HS-5 (cell line): ENCODE measurements at regions not wholly inside any gene's neighbourhood (a gene's known extent, or its start where the extent isn't known, plus 50 kb on each side); places are given as distances from the start of the nearest gene placed in this dataset.
"Not testable (repeated sequence)": the region's sequence is repeated elsewhere in the genome, so short reads cannot be mapped to it uniquely, and the experiment has no call there.

Experiments
- DNase-seq: peaks from one replicate; pipeline ENCODE4 v3.0.0-alpha.2; 2012; ENCODE audit warnings: low read depth

DNA sequence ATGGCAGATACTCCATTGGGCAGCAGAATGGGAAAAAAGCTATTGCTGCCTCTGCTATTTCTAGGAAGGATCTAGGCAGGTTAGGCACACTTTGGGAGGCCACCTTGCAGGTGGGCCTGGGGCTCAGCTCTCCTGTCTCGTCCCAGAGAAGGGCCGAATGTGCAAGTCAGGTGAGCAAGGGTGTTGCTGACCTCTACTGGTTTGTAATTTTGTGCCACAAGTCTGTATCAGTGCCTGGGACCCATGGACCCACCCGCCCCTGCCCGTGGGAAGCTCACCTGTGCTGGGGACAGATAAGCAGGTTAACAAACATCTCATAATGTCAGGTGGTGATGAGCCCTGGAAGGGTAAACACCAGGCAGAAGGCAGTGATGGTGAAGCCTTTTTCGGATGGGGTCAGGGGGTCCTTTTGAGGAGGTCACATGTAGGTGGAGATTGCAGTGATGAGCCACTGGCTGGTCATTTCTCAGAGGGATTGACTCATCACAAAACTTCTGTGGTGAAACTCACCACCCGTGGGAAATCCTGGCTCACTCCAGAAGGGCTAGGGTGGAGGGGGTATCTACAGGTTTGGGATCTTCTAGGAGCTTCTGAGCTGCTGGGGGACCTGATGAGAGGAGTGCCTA, 161.3 kb downstream of the KLF13 start:
- DNase-seq: no peak

DNA sequence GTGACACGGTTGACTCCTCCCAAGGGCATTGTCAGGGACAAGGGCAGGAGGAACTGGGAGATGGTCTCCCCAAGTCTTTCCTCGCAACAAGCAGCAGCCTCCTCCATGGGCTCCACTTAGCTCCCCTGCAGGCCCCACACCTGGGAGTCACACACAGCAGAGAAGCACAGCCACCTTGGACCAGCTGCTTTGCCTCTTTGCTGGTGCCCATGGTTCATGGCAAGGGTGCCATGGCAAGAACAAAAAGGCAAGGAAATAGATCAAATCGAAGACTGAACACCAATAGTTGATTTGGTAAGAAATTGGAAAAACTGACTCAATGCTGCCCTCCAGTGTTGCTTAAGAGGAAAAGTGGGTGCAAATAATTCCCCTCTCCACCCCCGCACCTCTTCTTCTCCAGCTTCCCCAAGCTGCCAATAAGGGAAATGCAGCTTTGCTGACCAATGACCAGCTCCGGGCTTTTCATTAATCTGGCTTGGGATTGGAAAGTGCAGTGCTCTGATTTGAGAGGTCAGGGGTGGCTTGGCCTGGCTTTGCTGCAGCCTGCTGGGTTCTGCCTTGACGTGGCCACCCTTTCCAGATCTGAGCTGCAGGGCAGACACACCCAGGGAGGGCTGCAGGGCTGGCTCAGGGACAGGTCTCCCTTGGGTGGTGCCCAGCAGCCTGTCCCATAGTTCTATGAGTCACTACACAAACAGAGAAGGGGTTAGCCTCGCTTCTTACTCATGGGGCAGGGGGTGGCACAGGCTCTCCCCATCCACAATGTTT, 162.0 kb downstream of the KLF13 start:
- peak; percentile 72 for DNase-seq

DNA sequence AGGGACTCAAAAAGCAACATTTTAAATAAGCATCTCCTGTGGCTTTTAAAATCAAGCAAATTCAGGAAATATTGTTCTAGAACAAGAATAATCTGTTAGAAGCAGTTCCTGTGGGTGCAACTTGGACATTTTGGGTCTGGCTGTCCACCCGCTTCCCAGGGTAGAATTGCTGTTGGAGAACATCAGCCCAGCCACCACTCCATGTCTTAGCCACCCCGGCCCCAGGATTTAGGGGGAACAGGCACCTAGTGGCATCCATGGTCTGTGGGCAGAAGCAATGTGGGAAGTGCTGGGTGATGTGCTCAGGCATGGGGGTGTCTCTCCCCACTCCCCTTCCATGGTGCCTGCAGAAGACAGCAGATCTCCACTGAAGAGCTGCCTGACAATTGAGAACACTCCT, 162.6 kb downstream of the KLF13 start:
- DNase-seq: no peak

GRCh38 chr15:31489801-31490646, 163.4 kb downstream of the KLF13 start:
- no peak for DNase-seq

- no peak for DNase-seq
These were observed 168.2 kb downstream of the KLF13 start for GRCh38 chr15:31494786-31495185.

DNA sequence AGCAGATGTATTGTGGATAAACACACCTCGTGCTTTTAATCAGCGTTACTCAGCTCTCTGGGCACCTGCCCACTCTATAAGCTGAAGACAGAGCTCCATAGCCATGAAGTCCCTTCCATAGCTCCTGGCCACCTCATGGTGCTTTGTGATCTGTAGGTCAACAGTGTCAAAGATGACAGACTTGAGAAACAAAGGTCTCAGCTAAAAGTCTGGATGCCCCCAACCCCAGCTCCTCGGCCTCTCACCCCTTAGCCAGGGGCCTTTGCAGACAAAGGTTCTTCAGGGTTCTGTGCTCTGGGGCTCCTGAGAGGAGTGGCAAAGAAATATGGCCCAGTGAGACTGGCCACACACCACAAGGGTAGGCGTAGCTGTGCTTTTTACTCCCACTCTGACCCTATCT, 168.6 kb downstream of the KLF13 start:
- DNase-seq: no peak

- DNase-seq: no peak
These were observed 171.2 kb downstream of the KLF13 start for GRCh38 chr15:31497838-31498237.

- no peak for DNase-seq
These were observed 171.7 kb downstream of the KLF13 start for GRCh38 chr15:31498329-31498728.

- DNase-seq: no peak
These were observed 172.1 kb downstream of the KLF13 start for GRCh38 chr15:31498756-31499155.

GRCh38 chr15:31499236-31499952, 172.8 kb downstream of the KLF13 start:
- no peak for DNase-seq

GRCh38 chr15:31499953-31500765, 173.5 kb downstream of the KLF13 start:
- DNase-seq: no peak

- DNase-seq: no peak
These were observed 174.3 kb downstream of the KLF13 start for GRCh38 chr15:31500766-31501449.

DNA sequence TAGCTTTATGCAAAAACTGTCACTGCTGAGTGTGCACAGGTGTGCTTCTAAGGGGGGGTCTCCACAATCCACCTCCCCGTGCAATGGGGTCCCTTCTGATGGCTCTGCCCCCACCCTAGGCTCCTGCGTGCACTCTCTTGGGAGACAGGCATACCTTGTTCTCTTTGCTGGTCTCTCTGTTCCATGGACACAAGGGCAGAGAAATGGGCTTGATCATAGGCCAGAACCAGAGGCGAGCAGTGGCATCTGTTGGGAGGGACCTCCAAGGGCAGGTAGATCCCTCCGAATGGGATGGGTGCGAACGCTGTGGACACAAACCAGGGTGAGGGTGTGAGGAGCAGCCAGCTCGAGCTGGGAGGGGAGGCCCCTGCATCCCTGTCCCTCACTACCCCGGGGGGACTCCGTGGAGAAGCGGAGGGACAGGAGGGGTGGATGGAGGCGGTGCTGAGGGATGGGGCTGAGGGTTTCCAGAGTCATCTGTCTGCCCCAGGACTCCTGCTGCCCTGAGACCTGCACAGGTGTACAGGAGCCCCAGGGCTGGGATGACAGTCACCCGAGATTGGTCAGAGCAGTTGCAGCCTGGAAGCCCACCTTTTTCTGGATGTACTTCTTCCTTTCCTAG, 175.0 kb downstream of the KLF13 start:
- DNase-seq: no peak

DNA sequence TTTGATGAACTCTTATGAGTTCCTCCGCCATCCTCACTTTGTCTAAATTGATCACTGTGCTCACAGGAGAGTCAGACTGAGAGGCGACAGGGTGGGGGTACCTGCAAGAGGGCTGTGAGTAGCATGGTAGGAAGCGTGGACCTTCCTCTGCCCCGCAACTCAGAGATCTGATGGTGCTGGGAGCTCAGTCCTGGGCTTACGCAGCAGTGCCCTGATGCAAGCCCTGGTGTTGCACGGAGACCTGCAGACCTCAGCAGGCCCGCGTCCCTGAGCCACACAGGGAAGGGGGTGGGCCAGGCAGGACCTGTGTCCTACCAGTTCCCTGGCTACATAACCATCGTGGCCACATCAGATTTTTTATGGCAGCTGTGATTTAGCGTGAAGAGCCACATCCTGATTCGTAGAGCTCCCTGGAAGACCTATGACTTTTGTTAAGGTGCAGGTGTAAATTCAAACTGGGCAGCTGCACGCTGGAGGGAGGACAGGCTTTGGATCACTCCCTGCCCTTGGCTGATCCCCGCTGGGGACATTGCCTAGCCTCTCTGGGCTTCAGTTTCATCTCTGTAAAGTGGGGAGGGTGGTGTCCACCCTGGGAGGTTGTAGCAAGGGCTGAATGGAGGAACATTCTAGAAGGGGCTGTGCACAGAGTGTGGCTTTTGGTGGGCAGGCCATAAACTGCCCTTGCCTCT, 176.1 kb downstream of the KLF13 start:
- no peak for DNase-seq

GRCh38 chr15:31503256-31503655, 176.6 kb downstream of the KLF13 start:
- DNase-seq: no peak

DNA sequence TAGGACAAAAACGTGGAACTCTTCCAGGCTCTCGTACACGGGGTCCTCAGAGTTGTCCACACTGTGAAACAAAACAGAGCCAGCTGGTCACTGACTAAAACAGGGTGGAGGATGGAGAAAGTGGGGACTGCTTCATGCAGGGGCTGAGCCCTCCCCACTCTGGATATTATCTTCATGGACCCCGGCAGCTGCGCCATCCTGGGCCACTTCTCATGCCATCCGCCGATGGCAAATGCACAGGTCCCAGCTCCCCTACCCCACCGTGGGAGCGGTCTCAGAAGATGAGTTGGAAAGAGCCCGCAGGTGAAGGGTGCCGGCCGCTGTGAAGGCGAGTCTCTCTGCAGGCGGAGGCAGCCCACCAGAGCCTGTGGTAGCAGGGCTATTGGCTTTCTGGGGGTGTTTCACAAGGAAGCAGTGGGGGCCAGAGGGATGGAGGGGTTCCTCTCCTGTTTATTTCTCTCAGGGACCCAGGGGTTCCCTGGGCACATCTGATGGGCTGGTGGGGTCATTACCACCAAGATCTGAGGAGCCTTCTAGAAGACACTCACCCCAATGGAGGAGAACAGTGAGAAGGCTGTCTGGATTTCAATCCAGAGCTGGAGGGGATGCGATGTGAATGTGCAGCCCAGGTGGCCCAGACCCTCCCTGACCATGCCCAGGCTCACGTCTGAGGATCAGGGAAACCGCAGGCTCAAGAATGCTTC, 177.3 kb downstream of the KLF13 start:
- DNase-seq: no peak

GRCh38 chr15:31504462-31504839, 177.8 kb downstream of the KLF13 start:
- no peak for DNase-seq

DNA sequence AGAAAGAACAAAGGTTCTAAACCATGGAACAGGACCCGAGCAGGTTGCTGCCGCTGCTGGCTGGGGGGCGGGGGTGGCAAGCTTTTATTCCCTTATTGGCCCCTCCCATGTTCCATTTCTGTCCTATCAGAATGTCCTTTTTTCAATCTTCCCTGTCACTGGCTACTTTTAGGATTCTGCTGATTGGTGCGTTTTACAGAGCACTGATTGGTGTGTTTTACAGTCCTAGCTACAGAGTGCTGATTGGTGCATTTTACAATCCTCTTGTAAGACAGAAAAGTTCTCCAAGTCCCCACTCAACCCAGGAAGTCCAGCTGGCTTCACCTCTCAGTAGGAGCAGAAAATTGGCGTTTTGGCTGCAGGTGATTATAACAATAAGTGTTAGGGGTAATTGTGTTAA, 180.9 kb downstream of the KLF13 start:
- DNase-seq: not testable (repeated sequence)

DNA sequence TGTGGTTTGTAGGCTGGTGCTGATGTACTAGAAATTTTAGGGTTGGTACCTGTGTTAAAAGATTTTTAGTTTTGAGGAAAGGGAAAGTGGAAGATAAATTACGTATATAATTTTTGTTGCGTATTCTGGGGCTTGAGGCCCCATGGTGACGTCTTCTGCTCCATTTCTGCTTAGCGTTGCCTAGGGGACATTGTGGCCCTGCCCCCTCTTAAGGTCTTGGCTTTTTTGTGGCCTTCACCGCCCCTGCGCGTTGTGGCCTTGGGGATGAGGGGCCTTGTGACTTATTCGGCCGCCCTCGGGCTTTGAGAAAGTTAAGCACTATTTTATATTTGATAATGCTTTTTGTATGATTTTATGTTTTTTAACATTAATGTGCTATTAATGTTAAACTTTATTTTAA, 182.0 kb downstream of the KLF13 start:
- no peak for DNase-seq
